ENCODE measurements at regions not wholly inside any gene's neighbourhood (a gene's known extent, or its start where the extent isn't known, plus 50 kb on each side); places are given as distances from the start of the nearest gene placed in this dataset.
"Not testable (repeated sequence)": the region's sequence is repeated elsewhere in the genome, so short reads cannot be mapped to it uniquely, and the experiment has no call there.

DNA sequence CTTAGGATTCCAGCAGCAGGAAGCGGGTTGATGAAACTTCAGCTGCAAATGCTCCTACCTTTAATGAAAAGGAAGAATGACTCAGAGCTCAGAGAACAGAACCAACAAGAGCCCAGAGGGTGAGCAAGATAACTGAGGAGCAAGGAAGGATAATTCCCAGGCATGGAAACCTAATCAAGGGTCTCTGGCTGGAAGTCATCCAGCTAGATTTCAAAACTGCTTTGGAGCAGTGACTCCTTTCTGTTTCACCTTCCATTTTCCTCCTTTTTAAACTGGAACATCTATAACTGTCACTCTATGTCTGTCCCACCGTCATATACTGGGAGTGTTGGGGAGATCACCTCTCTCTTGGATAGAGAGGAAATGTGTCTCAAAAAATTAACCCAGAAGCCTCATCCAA lies 148.4 kb upstream of the RAB6C start:
- Histone ChIP-seq H3K27ac (no peak overlapping the region), H3K9me3 (no peaks in the 10 kb centered on the region), H3K36me3 (no peaks in the 10 kb centered on the region), H3K27me3 (no peaks in the 10 kb centered on the region), H3K4me3 (ENCODE audit: low read depth in 1 of 2, low read length in 1 of 2) (no peak overlapping the region), H3K4me1 (ENCODE audit: control insufficient read depth in 1 of 2, insufficient read depth in 1 of 2, low read depth in 1 of 2, low read length in 1 of 2) (no peaks in the 10 kb centered on the region)
- TF ChIP-seq, protein P1, sequence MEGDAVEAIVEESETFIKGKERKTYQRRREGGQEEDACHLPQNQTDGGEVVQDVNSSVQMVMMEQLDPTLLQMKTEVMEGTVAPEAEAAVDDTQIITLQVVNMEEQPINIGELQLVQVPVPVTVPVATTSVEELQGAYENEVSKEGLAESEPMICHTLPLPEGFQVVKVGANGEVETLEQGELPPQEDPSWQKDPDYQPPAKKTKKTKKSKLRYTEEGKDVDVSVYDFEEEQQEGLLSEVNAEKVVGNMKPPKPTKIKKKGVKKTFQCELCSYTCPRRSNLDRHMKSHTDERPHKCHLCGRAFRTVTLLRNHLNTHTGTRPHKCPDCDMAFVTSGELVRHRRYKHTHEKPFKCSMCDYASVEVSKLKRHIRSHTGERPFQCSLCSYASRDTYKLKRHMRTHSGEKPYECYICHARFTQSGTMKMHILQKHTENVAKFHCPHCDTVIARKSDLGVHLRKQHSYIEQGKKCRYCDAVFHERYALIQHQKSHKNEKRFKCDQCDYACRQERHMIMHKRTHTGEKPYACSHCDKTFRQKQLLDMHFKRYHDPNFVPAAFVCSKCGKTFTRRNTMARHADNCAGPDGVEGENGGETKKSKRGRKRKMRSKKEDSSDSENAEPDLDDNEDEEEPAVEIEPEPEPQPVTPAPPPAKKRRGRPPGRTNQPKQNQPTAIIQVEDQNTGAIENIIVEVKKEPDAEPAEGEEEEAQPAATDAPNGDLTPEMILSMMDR (IDR thresholded peaks at IDR 0.05): no peak

DNA sequence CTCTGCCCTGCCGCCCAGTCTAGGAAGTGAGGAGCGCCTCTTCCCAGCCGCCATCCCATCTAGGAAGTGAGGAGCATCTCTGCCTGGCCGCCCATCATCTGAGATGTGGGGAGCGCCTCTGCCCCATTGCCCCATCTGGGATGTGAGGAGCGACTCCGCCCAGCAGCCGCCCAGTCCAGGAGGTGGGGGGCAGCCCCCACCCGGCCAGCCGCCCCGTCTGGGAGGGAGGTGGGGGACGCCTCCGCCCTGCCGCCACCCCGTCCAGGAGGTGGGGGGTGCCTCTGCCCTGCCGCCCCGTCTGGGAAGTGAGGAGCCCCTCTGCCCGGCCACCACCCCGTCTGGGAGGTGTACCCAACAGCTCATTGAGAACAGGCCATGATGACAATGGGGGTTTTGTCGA lies 146.0 kb upstream of the RAB6C start:
- not testable (repeated sequence) for H3K4me1 ChIP-seq (ENCODE audit: control insufficient read depth in 1 of 2, insufficient read depth in 1 of 2, low read depth in 1 of 2, low read length in 1 of 2); H3K27ac ChIP-seq; H3K36me3 ChIP-seq; H3K9me3 ChIP-seq; H3K27me3 ChIP-seq; H3K4me3 ChIP-seq (ENCODE audit: low read depth in 1 of 2, low read length in 1 of 2)

DNA sequence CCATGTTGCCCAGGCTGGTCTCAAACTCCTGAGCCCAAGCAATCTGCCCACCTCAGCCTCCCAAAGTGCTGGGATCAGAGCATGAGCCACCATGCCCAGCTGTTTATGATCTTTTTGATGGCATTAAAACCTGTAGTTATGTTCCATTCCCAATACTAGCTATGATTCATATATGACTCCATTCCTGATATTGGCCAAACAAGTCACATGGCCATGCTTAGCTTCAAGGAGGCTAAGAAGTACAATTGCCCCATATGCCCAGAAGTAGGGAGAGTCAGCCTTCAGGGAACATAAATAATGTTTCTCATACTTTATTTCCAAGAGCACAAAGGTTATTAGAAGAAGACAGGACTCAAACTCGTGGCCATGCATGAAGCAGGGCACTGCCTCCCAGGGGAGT lies 132.4 kb upstream of the RAB6C start:
- H3K27ac ChIP-seq: no peak overlapping the region
- no peaks in the 10 kb centered on the region for H3K36me3 ChIP-seq
- H3K4me3 ChIP-seq (ENCODE audit: low read depth in 1 of 2, low read length in 1 of 2): no peak overlapping the region
- TF ChIP-seq, protein P1 (IDR thresholded peaks at IDR 0.05): no peak
- H3K27me3 ChIP-seq: no peaks in the 10 kb centered on the region
- H3K4me1 ChIP-seq (ENCODE audit: control insufficient read depth in 1 of 2, insufficient read depth in 1 of 2, low read depth in 1 of 2, low read length in 1 of 2): no peaks in the 10 kb centered on the region
- no peaks in the 10 kb centered on the region for H3K9me3 ChIP-seq

DNA sequence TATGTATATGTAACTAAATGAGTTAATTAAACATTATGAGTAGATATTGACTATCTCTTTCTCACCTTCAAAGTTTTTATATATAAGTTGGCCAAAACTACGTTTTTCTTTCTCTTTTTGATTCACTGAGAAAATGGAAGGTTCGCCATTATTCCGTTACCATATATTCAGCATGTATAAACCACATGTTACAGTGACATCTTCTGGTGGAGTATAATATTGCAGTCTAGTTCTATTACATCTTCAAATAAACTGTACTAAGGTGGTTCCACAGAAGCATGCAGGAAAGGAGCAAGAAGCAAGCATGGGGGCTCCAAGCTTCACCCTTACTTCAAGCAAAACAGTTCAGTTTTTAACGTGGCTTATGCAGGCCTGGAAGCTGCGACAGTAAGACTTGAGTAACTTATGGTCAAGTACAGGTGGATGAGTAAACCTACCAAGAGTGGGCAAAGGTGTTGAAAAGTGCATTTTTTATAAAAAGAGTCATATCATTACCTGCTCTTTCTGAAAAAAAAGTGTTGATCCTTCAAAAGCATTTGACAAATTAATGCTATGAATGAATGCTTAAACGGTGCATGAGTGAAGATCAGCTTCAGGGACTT lies 129.8 kb upstream of the RAB6C start:
- H3K36me3 ChIP-seq: no peaks in the 10 kb centered on the region
- TF ChIP-seq, protein P1 (IDR thresholded peaks at IDR 0.05): peak; percentile 31
- no peaks in the 10 kb centered on the region for H3K9me3 ChIP-seq
- no peaks in the 10 kb centered on the region for H3K27me3 ChIP-seq
- no peak overlapping the region for H3K27ac ChIP-seq
- H3K4me1 ChIP-seq (ENCODE audit: control insufficient read depth in 1 of 2, insufficient read depth in 1 of 2, low read depth in 1 of 2, low read length in 1 of 2): no peaks in the 10 kb centered on the region
- no peak overlapping the region for H3K4me3 ChIP-seq (ENCODE audit: low read depth in 1 of 2, low read length in 1 of 2)

DNA sequence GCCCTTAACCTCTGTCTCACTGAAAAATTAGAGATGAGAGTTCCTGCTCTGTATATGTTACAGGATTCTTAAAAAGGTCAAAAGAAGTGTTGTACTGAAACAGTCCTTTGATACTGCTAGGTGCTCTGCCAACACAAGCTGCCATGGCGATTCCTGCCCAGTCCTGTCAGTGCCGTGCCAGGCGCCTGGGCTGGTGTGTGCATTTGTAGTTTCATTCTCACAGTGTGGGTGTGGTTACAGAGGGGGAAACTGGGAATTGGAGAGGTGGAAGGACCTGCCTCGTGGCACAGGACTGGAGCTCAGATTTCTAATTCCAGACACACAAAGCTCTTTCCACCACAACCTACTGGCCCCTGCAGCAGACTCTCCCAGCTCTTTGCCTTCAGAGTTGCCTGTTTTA lies 122.3 kb upstream of the RAB6C start:
- Histone ChIP-seq H3K36me3 (no peaks in the 10 kb centered on the region), H3K4me1 (ENCODE audit: control insufficient read depth in 1 of 2, insufficient read depth in 1 of 2, low read depth in 1 of 2, low read length in 1 of 2) (no peaks in the 10 kb centered on the region), H3K27me3 (no peaks in the 10 kb centered on the region), H3K27ac (no peak overlapping the region), H3K4me3 (ENCODE audit: low read depth in 1 of 2, low read length in 1 of 2) (no peak overlapping the region), H3K9me3 (no peaks in the 10 kb centered on the region)
- TF ChIP-seq, protein P1 (IDR thresholded peaks at IDR 0.05): no peak

DNA sequence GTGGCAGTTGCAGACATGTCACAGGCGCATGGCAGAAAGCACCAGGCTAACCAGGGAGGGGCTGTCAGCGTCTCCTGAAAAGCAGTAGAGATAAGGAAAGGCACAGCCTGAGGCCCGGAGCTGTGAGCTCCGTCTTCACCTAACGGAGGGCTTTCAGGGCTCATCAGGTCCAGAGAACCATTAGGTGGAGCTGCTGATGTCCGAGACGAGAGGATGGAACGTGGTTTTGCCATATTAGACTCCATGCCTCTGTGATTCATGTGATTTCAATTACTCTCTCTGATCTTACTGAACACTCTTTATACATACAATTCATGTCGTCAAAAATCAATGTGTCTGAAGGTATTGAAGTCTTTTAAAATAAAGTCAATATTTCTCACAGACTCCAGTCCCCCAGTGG lies 120.3 kb upstream of the RAB6C start:
- Histone ChIP-seq H3K9me3 (no peaks in the 10 kb centered on the region), H3K27me3 (no peaks in the 10 kb centered on the region), H3K36me3 (no peaks in the 10 kb centered on the region), H3K4me1 (ENCODE audit: control insufficient read depth in 1 of 2, insufficient read depth in 1 of 2, low read depth in 1 of 2, low read length in 1 of 2) (no peaks in the 10 kb centered on the region), H3K4me3 (ENCODE audit: low read depth in 1 of 2, low read length in 1 of 2) (no peak overlapping the region), H3K27ac (no peak overlapping the region)
- TF ChIP-seq, protein P1 (IDR thresholded peaks at IDR 0.05): no peak
